Choroid plexus epithelial cell (primary cell): ENCODE measurements at regions not wholly inside any gene's neighbourhood (a gene's known extent, or its start where the extent isn't known, plus 50 kb on each side); places are given as distances from the start of the nearest gene placed in this dataset.
"Not testable (repeated sequence)": the region's sequence is repeated elsewhere in the genome, so short reads cannot be mapped to it uniquely, and the experiment has no call there.

Experiments
- DNase-seq: peaks from one replicate; pipeline ENCODE4 v3.0.0-alpha.2; 2010; ENCODE audit warnings: low read depth
- H3K4me3 ChIP-seq: 2 replicates; pipeline ENCODE4 v1.5.1; 2011; ENCODE audit warnings: low read depth, mild to moderate bottlenecking, control low read depth, low read length, moderate library complexity
- TF ChIP-seq, protein P1 (sequence below): conservative IDR thresholded peaks from 2 replicates; pipeline ENCODE4 v1.5.1; 2011; ENCODE audit warnings: low read depth, mild to moderate bottlenecking, control low read depth, inconsistent platforms, low read length, moderate library complexity

DNA sequence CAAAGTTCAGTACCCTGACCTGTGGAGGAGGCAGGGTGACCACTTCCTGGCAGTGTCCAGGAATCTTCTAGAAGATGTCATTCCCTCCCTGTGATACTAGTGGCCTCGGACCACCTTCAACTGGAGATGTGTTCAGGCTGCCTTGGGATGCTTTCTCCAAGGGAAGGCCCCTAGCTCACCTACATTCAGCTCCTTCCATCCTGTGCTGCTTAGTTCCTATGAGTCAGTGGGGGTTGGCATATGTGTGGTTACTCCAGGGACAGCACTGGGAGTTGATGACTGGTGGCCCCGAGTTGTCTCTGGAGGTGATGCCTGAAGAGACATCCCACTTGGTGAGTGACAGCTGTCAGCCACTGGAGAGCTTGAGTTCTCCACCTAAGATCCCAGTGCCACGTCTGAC lies 81.8 kb upstream of the OR9Q1 start:
- DNase-seq = no peak
- TF ChIP-seq, protein P1, sequence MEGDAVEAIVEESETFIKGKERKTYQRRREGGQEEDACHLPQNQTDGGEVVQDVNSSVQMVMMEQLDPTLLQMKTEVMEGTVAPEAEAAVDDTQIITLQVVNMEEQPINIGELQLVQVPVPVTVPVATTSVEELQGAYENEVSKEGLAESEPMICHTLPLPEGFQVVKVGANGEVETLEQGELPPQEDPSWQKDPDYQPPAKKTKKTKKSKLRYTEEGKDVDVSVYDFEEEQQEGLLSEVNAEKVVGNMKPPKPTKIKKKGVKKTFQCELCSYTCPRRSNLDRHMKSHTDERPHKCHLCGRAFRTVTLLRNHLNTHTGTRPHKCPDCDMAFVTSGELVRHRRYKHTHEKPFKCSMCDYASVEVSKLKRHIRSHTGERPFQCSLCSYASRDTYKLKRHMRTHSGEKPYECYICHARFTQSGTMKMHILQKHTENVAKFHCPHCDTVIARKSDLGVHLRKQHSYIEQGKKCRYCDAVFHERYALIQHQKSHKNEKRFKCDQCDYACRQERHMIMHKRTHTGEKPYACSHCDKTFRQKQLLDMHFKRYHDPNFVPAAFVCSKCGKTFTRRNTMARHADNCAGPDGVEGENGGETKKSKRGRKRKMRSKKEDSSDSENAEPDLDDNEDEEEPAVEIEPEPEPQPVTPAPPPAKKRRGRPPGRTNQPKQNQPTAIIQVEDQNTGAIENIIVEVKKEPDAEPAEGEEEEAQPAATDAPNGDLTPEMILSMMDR = no peak
- H3K4me3 ChIP-seq = no peak overlapping the region

DNA sequence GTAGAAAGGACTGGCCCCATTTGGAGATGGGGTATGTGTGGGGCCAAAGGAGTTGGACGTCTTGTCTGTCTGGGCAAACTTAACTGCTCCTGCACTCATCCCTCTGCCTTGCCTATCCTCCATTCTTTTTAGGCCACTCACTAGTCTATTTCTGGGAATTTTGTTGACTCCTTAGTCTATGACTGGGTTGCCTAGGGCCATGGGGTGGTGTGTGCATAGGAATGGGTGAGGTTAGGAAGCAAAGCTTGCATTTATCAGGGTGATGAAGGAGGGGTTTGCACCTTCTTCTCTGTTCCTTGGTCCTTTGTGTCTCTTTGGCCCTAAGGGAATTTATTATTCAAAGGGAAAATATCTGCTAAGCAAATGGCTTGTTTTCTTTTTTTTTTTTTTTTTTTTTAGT lies 80.9 kb upstream of the OR9Q1 start:
- no peak for DNase-seq
- TF ChIP-seq, protein P1 = no peak
- no peak overlapping the region for H3K4me3 ChIP-seq

DNA sequence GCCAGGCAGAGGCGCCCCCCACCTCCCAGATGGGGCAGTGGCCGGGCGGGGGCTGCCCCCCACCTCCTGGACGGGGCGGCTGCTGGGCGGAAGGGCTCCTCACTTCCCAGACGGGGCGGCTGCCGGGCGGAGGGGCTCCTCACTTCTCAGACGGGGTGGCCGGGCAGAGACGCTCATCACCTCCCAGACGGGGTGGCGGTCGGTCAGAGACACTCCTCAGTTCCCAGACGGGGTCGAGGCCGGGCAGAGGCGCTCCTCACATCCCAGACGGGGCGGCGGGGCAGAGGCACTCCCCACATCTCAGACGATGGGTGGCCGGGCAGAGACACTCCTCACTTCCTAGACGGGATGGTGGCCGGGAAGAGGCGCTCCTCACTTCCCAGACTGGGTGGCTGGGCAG lies 79.9 kb upstream of the OR9Q1 start:
- DNase-seq, H3K4me3 ChIP-seq: not testable (repeated sequence)

DNA sequence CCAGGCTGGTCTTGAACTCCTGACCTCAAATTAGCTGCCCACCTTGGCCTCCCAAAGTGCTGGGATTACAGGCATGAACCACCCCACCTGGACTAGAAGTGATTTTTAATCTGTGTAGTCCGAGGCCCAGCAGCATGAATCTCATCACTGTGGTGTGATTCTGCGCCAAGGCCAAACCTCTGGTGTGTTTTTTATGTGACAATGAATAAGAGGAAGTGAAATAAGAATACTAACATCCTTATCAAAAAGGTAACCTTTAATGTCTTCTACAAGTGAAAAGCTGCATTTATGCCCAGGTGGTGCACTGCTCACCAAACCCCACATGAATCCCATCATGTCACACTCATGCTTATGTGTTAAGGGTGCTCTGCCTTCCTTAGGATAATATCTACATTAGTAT lies 77.1 kb upstream of the OR9Q1 start:
- H3K4me3 ChIP-seq = no peak overlapping the region
- no peak for DNase-seq
- TF ChIP-seq, protein P1 = no peak

DNA sequence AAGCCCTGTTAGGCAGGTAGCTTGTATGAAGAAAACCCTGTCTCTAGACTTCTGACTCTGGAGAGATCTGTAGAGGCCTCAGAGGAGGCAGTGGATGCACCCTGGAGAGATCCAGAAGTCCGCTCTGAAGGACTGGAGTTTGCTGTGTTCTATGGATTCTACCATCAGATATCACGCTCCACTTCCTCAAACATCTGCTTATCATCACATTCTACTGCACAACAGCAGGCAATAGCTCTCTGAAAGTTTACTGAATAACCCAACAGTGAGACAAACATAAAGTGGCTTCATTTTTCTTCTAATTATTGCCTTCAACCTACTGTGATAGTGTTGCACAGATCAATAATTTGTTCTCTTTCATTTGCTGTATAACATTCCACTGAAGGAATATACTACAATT lies 59.0 kb upstream of the OR9Q1 start:
- no peak for DNase-seq
- H3K4me3 ChIP-seq = no peak overlapping the region
- TF ChIP-seq, protein P1 = no peak

DNA sequence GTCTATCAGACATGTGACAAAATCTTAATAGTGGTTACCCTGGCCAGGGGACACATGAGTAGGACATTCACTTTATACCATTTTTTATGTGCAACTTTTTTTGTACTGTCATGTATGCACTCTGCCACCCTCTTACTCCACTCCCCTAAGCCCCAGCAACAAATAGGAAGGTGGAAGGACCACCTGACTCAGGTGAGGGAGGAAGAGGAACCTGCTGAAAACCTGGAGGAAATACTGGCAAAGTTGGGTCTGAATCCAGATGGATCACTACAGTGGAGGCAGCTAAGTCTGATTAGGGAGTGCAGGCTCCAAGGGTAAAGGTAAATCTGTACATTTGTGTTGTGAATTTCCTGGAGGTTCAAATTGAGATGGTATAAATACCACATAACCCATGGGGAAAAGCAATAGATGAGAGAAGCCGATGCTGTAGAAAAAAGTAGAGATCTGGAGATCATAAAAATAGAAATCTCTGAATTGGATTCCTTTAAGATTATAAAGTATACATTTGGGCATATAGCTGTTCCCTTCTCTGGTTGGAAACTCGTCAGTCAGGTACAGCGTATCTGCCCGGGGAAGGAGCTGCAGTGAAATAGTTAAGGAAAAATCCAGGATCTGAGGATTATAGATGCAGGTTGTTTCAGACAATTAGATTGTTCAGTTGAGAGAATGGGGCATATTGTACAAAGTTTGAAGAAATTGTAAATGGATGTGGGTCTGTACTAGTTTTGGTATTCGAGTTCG lies 52.2 kb upstream of the OR9Q1 start:
- no peak overlapping the region for H3K4me3 ChIP-seq
- DNase-seq = no peak
- TF ChIP-seq, protein P1 = no peak

DNA sequence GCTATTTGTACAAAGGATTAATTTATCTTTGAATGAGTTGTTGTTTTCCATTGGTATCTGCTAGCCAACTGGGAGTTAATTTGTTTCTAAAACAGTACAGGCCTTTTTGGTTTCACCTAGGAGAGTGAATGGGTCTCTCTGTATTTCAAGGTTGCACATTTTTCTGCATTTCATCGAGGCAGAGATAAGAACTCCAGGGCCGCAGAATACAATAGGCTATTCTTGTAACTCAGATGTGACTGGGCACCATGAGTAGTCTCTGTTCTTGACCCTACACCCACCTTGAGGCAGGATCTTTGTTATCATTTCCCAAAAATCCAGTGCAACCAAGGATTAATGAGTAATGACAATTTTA lies 51.7 kb upstream of the OR9Q1 start:
- no peak overlapping the region for H3K4me3 ChIP-seq
- TF ChIP-seq, protein P1 = no peak
- no peak for DNase-seq
